Astrocyte of the cerebellum (primary cell): ENCODE measurements at regions not wholly inside any gene's neighbourhood (a gene's known extent, or its start where the extent isn't known, plus 50 kb on each side); places are given as distances from the start of the nearest gene placed in this dataset.

ENCODE experiments used
- DNase-seq: peaks from one replicate; pipeline ENCODE4 v3.0.0-alpha.2; 2011; ENCODE audit warnings: low read depth
- H3K4me3 ChIP-seq: 2 replicates; pipeline ENCODE4 v1.5.1; 2011; ENCODE audit warnings: mild to moderate bottlenecking, low read depth, low read length, moderate library complexity
- in situ Hi-C: cut with HindIII; loops from 2 replicates; pipeline ENCODE4 v1.10.0; 2017; ENCODE audit warnings: low sequenced_read_pairs
- TF ChIP-seq, protein P1 (sequence below): IDR thresholded peaks from 2 replicates; pipeline ENCODE4 v1.5.1; 2012; ENCODE audit warnings: low read length, low read depth, moderate library complexity, mild to moderate bottlenecking; ENCODE audit errors: missing control alignments

DNA sequence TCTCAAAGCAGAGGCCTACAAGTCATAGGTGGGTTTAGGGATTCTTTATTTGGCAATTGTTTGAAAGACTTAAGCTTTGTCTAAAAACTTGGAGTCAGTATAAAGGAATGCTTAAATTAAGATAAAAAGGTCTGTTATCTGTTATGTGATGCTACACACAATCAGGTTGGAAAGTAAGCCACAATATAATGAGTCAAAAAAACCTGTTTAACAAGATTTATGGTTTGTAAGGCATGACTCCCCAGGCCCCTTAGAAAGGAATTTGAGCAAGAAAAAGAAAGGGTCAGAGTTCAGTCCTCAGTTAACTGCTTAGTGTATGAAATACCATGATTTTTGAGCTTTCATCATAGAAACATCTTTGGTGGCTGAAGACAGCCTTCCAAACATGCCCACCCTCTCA, 66.8 kb upstream of the HMGN3 start:
- no peak for DNase-seq
- in situ Hi-C loops = no loop called here
- H3K4me3 ChIP-seq = no peak overlapping the region
- TF ChIP-seq, protein P1, sequence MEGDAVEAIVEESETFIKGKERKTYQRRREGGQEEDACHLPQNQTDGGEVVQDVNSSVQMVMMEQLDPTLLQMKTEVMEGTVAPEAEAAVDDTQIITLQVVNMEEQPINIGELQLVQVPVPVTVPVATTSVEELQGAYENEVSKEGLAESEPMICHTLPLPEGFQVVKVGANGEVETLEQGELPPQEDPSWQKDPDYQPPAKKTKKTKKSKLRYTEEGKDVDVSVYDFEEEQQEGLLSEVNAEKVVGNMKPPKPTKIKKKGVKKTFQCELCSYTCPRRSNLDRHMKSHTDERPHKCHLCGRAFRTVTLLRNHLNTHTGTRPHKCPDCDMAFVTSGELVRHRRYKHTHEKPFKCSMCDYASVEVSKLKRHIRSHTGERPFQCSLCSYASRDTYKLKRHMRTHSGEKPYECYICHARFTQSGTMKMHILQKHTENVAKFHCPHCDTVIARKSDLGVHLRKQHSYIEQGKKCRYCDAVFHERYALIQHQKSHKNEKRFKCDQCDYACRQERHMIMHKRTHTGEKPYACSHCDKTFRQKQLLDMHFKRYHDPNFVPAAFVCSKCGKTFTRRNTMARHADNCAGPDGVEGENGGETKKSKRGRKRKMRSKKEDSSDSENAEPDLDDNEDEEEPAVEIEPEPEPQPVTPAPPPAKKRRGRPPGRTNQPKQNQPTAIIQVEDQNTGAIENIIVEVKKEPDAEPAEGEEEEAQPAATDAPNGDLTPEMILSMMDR = no peak

DNA sequence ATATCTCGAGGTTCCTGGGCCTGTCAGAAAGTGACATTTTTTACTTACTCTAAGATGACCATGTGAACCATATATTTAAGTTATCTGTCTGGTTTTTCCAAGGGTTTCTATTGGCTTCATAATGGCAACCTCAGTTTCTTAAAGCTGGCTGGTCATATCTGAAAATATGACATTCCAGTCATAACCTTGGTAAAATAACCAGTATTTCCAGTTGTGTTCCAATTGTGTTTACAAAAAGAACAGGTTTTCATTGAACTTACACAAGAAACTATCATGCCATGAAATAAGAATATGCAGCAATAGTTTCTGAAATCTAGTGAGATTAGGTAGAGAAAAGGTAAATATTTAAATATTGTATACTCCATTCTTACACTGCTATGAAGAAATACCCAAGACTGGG, 61.7 kb upstream of the HMGN3 start:
- no peak overlapping the region for H3K4me3 ChIP-seq
- TF ChIP-seq, protein P1 = no peak
- in situ Hi-C loops = no loop called here
- DNase-seq = no peak
